ENCODE measurements at regions not wholly inside any gene's neighbourhood (a gene's known extent, or its start where the extent isn't known, plus 50 kb on each side); places are given as distances from the start of the nearest gene placed in this dataset.

GRCh38 chr1:199124351-199124750 lies 485.5 kb downstream of the PTPRC start:
- Mint-ChIP-seq H3K27ac (no peak overlapping the region), H3K27me3 (no peaks in the 10 kb centered on the region), H3K9me3 (no peaks in the 10 kb centered on the region), H3K4me1 (ENCODE audit: low read depth) (peaks cover 15% of the 10 kb centered on the region), H3K4me3 (no peak overlapping the region), H3K36me3 (ENCODE audit: low read depth) (no peaks in the 10 kb centered on the region)
- ATAC-seq (no peak), DNase-seq (no peak)
- ChIA-PET CTCF (interaction anchor here (1.8 to 4.1 kb wide), 2 partner anchors 11 to 119 kb away, joined by 7 to 39 read pairs; no protein-coding TSS in a partner anchor), POLR2A (no interaction called here)
- no peak for TF ChIP-seq CTCF (IDR thresholded peaks at IDR 0.05)
- intact Hi-C loops (cut with micrococcal nuclease), result no loop called here

GRCh38 chr1:199129247-199129646 lies 490.4 kb downstream of the PTPRC start:
- Mint-ChIP-seq H3K4me1 (ENCODE audit: low read depth) (peaks cover 4% of the 10 kb centered on the region), H3K27me3 (no peaks in the 10 kb centered on the region), H3K27ac (no peak overlapping the region), H3K36me3 (ENCODE audit: low read depth) (no peaks in the 10 kb centered on the region), H3K9me3 (no peaks in the 10 kb centered on the region), H3K4me3 (no peak overlapping the region)
- CTCF ChIA-PET, result interaction anchor here (0.7 kb wide), 1 partner anchor 16 kb away, joined by 6 read pairs; no protein-coding TSS in a partner anchor
- intact Hi-C loops (cut with micrococcal nuclease), result no loop called here
- TF ChIP-seq CTCF (IDR thresholded peaks at IDR 0.05), result no peak
- ATAC-seq (no peak), DNase-seq (no peak)
- POLR2A ChIA-PET, result no interaction called here

GRCh38 chr1:199132006-199132405 lies 493.2 kb downstream of the PTPRC start:
- H3K36me3 Mint-ChIP-seq (ENCODE audit: low read depth), result no peaks in the 10 kb centered on the region
- H3K4me3 Mint-ChIP-seq, result no peak overlapping the region
- intact Hi-C loops (cut with micrococcal nuclease), result no loop called here
- ATAC-seq (no peak), DNase-seq (no peak)
- H3K27me3 Mint-ChIP-seq, result no peaks in the 10 kb centered on the region
- no peaks in the 10 kb centered on the region for H3K9me3 Mint-ChIP-seq
- ChIA-PET CTCF (no interaction called here), POLR2A (no interaction called here)
- H3K27ac Mint-ChIP-seq, result no peak overlapping the region
- H3K4me1 Mint-ChIP-seq (ENCODE audit: low read depth), result no peaks in the 10 kb centered on the region
- no peak for TF ChIP-seq CTCF (IDR thresholded peaks at IDR 0.05)

- Mint-ChIP-seq H3K4me3 (no peak overlapping the region), H3K4me1 (ENCODE audit: low read depth) (peaks cover 2% of the 10 kb centered on the region), H3K9me3 (no peaks in the 10 kb centered on the region), H3K27ac (no peak overlapping the region), H3K27me3 (no peaks in the 10 kb centered on the region), H3K36me3 (ENCODE audit: low read depth) (no peaks in the 10 kb centered on the region)
- POLR2A ChIA-PET, result no interaction called here
- DNase-seq (no peak), ATAC-seq (no peak)
- no peak for TF ChIP-seq CTCF (IDR thresholded peaks at IDR 0.05)
- CTCF ChIA-PET, result interaction anchor here (1.3 to 1.4 kb wide), 2 partner anchors 12 to 22 kb away, joined by 3 to 4 read pairs; no protein-coding TSS in a partner anchor
- intact Hi-C loops (cut with micrococcal nuclease), result no loop called here
Observed at GRCh38 chr1:199135901-199136300, 497.1 kb downstream of the PTPRC start.

- intact Hi-C loops (cut with micrococcal nuclease), result no loop called here
- no peak for ATAC-seq
- ChIA-PET CTCF (interaction anchor here (1.9 kb wide), 1 partner anchor 25 kb away, joined by 4 read pairs; no protein-coding TSS in a partner anchor), POLR2A (no interaction called here)
- Mint-ChIP-seq H3K4me3 (no peak overlapping the region), H3K27ac (no peak overlapping the region), H3K36me3 (ENCODE audit: low read depth) (no peaks in the 10 kb centered on the region), H3K4me1 (ENCODE audit: low read depth) (peaks cover 2% of the 10 kb centered on the region), H3K27me3 (peaks cover 3% of the 10 kb centered on the region), H3K9me3 (no peaks in the 10 kb centered on the region)
- no peak for DNase-seq
- TF ChIP-seq CTCF (IDR thresholded peaks at IDR 0.05), result no peak
Observed at GRCh38 chr1:199138061-199138460, 499.2 kb downstream of the PTPRC start.

Measured in activated CD8-positive, alpha-beta T cell treated with anti-CD3 and anti-CD28 coated beads for 36 hours (primary cell).